IPS DF 4.7 (cell line): ENCODE measurements at regions not wholly inside any gene's neighbourhood (a gene's known extent, or its start where the extent isn't known, plus 50 kb on each side); places are given as distances from the start of the nearest gene placed in this dataset.
A peak's percentile ranks its signal among the peaks of the same experiment; 100 is the strongest.
"Not testable (repeated sequence)": the region's sequence is repeated elsewhere in the genome, so short reads cannot be mapped to it uniquely, and the experiment has no call there.

ENCODE experiments used
- DNase-seq: peaks from one replicate; pipeline ENCODE4 v3.0.0-alpha.2; 2013; ENCODE audit warnings: low spot score; ENCODE audit errors: extremely low read depth

DNA sequence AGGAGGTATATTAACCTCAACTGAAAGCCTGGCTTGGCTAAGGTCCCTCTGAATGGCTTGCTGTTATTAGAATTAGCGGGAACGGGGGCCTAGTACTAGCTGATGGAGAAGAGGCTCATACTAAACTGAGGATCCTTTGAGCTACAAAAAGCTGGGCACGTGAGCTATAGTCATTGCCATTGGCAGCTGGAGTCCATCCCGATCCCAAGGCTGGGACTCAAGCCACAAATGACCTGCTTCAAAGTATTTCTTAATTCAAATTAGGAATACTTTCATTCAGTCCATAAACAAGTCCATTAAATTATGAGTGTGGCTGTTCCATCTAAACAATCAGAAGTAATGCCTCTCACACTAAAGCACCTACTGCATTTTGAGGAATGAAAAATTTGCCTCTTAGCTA is 114.5 kb downstream of the DACT1 start:
- DNase-seq = no peak

DNA sequence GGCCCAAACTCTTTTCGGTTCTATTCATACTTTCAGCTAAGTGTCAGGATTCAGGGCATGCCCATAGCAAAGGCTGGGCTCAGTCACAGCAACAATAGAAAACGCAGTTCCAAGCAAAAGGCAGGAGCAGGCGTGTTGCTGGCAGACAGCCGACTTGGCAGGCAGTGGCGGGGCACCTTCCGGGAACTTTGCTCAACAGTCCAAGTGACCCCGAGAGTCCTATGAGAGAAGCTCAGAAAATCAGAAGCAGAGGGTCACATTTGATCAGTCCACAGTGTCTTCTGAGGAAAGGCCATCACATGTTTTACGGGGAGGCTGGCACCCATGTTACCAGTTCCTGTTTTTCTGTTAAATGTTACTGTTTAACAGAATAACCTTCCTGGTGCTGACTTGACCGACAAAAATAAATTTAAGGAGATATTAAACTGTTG is 115.0 kb downstream of the DACT1 start:
- no peak for DNase-seq

DNA sequence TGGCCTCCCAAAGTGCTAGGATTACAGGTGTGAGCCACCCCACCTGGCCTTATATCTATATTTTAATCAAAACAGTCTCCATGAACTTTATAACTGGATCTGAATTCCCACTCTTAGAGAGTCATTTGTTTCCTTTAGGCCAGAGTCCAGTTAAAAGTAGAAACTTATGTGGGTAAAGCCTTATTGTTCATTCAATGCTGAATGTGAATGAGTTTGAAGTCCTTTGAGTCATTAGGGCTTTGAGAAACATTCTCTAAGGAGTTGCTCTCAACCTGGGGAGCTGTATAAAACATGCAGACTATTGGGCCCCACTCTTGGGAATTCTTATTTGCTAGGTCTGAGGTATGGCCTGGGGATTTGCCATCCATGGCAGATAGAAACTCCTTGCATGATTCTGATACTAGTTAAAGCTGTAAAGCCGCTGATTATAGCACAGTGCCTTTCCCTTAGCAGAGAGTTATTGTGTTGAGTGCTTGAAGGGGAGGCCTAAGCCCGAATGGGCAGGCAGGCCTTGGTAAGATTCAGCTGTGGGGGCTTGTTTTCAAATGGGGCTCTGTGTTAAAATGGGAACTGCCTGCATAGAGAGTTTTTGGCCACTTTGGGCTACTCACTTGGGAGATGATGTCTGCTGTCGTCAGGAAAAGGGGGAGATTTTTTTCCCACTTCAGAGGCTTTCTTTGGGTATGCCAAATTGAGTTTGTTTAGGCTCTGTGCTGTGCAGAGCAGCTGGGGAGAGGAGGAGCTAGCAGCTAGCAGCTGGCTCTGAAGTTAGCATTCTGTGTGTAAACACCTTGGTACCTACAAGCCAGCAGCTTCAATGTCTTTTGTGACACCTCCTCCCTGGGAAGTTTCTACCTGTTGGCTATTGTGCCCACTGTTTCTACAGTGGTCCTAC is 117.5 kb downstream of the DACT1 start:
- no peak for DNase-seq

DNA sequence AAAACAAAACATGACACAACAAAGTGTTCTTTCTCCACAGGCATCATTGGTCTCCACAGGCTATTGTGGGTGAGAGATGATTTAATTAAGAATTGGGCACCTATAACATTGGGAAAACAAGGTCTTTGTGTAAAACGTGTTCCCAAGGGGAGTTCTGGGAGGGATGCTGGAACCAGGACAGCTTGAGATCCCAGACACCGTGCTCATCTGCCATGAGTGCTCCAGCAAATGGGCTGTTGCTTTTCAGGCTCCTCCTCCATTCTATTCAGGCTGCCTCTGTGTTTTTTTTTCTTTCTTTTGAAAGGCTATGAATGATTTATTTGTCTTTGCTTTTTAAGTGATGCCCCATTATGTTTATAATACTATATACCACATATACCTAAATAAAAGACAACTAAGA is 122.4 kb downstream of the DACT1 start:
- no peak for DNase-seq

DNA sequence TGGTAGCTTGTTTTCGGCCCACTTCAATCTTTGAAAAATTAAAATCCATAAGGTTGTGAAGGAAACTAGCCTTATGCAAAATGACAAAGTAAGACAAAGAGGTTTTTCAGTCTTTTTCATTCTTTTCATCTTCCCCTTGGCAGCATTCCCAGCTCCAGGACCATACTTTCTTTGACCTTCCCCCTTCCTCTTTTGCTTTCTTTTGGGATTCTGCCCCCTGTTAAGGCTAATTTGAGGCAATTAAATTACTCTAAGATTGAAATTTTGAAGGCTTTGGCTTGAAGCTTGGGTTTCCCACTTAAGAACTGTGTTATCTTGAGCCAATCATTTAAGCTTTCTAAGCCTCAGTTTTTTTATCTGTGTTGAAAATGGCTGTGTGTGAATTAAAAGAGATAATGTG is 124.9 kb downstream of the DACT1 start:
- no peak for DNase-seq

DNA sequence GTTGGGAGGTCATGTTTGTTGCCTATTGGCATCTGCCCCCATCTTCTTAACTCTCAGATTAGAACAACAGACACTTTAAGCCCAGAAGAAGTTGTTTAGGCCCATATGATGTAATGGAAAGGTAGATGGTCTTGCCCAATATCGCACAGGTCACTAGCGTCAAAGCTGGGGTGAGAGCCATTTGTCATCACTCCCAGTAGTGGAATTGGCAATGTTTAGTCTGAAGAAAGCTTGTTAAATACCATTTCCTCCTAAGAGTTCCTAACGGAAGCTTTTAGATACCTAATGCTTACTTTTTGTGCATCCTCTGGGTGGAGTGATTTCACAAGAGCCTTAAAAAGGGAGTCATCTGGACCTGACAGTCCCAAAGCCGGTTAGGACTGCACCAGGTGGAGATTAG is 125.4 kb downstream of the DACT1 start:
- no peak for DNase-seq

DNA sequence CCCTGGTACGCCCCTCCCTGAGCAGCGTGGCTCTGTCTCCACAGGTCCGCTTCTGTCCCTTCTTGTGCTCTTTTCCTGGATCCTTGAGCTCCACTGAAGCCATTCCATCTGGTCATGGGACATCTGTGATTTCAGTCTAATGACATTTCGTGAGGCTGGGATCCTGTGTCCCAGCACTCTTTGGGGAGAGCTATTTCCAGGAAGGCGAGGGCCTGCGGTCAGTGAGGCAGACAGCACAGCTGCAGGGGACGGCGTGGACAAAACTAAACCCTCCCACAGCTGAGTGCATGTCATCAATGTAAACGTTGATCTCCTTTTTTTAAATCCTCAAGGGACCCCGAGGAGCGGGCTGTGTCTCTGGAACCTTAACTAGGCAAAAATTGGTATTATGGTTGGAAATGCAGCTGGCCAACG is 127.7 kb downstream of the DACT1 start:
- no peak for DNase-seq

DNA sequence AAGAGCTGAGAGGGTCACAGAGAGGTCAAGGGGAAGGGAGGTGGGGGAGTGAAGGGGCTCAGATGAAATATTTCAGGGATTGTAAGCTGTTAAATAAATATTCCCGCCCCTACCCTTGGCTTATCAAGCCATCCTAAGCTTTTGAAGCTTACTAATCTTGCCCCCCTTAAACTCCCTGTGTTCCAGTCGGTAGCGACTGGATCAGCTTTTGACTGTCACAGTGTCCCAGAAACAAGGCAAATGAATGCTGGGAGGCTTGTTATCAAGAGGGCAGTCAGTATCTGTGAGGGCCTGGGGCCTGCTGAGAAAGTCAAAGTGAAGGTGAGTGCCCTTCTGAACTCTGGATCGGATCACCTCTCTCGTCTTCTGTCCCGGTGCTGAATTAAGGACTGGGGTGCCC is 128.1 kb downstream of the DACT1 start:
- no peak for DNase-seq

DNA sequence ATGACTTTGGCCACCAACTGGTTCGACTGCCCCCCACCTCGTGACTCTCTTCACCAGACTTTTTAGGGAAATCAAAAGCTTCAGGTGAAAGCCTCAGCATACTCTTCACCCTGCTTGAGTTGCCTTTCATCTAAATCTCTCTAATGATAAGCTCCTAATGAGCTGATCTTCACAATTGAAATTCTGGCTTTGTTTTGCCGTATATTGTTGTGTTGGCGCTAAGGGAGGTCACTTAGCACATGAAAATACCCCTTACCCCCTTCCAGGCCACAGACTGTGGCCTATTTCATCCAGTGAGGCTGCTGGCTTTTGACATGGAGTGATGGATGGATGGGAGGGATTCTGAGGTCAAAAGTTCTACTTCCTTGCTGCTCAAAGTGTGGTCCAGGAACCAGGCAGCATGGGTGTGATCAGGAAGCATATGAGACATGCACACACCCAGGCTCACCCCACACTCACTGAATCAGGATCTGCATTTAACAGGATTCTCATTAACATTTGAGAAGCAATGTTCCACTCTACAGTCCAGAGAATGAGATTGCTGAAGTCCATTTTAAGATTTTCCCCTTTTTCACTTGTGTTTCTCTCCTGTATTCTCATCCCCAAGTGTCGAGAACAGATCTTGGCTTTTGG is 131.4 kb downstream of the DACT1 start:
- peak; percentile 81 for DNase-seq

DNA sequence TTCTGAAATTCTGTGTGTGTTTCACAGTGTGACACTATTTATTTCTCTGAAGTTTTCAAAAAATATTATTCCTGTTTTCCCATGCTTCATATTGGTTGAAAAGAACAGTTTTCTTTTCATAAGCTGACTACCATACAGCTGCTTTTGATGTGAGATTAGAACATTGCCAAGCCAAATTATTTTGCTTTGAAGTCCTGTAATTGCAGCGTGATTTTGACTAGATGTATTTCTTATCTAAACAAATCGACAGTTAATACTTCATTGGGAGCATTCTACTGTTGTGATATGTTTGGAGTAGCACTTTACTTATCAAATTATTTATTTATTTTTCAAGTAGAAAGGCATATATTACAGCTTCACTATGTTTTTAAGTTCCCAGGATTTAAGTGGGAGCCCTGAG is 132.0 kb downstream of the DACT1 start:
- DNase-seq = no peak

DNA sequence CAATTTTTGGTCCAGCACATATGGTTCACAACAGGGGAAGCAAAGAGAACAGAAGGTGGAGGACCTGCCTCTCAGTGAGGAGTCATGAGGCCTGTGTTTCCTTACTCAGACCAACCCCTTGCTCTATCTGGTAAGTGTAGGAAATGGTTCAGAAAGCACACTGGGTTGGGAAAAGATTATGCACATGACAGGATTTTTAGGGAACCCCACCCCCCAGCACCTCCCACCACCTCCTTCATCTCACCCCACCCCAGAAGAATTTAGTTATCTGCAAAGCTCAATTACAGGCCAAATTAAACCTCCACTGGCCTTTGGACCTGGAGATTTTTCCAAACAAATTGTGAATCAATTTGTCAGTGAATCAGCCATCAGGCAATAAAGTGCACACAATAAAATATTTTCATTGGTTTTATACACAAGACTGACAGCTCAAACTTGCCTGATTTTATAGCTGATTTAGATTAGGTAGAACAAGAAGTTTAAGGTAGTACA is 132.8 kb downstream of the DACT1 start:
- DNase-seq = no peak

DNA sequence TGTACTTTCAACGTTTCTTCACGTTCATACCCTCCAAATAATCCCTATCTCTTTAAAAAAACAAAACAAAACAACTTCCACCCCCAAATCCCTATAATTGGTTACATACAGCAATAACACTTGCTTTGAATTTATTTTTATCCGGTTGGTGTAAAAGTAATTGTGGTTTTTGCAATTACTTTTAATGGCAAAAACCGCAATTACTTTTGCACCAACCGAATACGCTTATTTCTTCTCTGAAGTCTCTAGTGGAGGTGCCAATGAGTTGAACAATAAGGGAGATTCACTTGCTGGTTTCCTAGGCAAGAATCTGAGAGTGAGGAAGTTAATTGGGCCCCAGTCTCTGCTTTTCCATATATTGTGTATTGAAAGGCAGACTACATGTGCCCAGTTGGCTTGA is 133.3 kb downstream of the DACT1 start:
- no peak for DNase-seq

DNA sequence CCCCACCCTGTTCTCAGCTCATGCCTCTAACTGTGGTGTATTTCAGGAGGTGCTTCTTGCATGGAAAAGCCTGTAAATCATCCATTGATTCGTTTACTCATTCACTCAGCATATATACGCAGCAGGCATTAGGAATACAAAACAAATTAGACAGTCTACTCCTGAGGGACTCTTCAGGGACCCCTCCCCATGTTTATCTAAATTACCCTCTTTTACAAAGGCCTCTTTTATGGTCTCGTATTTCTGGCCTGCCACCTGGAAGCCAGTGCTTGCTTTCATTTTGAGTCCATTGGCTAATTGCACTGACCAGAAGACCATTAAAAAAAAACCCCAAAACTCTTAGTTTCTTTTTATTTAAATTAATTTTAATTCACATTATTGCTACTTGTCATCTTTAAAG is 134.4 kb downstream of the DACT1 start:
- DNase-seq = no peak

DNA sequence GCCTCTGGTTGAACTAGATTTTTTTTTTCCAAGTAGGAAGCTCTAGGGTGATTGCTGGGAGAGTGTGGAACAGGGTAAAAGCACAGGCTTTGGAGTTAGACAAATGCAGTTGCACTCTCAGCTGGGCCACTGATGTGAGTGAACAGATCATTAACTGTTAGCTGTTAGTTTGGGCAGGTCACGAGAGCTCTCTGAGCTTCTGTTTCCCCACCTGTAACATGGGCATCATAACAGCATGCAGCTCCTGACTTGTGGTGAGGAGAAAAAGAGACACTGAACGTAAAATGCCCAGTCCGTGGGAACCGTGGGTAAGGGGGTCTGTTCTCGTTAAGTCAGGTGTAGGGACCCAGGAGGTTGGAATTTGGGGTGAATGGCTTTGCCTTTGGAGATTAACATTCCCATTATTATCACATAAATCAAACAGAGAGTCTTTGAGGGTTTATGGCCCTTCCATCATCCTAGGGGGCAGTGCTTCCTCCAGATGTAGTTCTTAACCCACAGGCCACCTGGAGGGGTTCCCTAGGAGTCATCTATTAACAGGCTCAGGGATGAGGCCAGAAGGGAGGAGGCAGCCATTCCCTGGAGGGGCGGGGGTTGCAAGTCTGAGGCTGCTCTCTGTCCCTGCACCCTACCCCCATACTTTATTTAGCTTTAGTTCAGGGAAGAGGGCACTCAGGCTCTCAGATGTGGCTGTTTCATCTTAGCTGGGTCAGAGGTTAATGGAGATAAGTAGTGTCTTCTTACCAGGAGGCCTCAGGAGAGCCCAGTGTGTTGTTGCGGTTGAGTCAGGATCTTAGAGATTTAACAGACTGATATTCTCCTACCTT is 135.2 kb downstream of the DACT1 start:
- no peak for DNase-seq

DNA sequence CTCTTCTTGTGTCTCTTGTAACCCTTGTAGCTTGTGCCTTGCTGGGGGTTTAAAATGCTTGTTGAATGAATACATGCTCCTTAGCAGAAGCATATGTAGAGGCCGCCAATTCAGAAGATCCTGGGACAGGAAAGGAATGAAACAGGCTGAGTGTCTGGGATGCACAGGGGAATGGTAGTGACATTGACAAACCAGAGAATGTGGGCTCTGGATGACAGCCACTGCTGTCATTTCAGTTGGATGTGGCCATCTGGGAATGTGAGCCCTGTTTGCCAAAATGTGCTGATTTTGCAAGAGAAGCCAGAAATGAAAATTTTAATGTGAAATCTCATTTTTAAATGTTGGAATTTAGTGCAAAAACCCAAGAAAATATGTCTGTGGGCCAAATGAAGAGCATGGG is 136.8 kb downstream of the DACT1 start:
- DNase-seq = no peak

DNA sequence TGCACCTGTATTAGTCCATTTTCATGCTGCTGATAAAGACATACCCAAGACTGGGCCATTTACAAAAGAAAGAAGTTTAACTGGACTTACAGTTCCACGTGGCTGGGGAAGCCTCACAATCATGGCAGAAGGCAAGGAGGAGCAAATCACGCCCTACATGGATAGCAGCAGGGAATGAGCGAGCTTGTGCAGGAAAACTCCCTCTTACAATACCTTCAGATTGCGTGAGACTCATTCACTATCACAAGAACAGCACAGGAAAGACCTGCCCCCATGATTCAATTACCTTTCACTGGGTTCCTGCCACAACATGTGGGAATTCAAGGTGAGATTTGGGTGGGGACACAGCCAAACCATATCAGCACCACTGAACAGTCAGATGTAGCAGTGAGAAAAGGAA is 137.4 kb downstream of the DACT1 start:
- not testable (repeated sequence) for DNase-seq

DNA sequence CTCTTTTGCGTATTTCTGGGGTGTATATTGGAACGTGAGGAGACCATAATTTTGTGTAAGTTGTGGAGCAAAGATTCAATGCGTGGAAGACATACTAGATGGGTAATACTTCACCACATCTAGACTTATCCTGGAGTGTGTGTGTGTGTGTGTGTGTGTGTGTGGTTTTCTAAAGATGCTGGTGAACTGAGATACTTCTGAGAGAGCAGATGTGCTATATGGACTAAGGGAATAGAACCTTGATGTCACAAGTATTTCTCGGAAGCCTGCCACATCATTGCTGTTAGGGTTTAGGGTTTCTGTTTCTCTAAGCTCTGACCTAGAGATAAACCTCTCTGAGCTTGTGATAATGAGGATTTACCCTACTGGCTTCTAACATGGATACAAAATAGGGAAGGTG is 138.8 kb downstream of the DACT1 start:
- DNase-seq = no peak

DNA sequence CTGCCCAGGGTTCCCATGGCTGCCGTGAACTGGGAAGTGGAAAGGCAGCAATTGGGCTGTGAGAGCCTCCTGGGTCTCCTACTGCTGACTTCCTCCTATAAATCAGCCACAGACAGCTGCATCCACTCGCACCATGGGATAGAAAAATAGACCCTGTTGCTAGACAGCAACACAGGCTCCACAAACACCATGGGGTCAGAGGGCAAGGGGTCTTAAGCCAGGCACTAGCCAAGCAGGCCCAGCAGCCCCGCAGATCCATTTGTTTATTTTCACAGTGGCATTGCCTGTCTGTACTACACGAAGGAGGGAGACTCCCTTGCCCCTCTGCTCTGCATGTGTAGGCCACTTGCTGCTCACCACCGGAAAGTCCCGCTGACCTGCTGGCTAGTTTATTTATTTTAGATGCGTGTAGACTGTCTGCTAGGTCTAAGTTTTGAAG is 139.8 kb downstream of the DACT1 start:
- no peak for DNase-seq

DNA sequence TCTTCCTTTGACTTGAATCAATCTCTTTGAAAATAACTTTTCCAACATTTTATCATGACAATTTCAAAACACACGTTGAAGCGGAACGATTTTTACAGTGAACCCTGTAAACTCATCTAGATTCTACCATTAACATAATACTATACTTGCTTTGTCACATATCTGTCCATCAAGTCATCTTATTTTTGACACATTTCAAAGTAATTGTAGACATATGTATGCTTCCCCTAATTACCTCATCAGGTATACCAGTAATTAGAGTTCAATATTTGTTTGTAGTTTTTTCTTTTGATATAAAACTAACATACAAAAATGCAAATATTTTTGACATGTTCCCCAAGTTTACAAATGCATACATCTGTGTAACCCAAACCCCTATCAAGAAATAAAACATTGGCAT is 140.4 kb downstream of the DACT1 start:
- no peak for DNase-seq

DNA sequence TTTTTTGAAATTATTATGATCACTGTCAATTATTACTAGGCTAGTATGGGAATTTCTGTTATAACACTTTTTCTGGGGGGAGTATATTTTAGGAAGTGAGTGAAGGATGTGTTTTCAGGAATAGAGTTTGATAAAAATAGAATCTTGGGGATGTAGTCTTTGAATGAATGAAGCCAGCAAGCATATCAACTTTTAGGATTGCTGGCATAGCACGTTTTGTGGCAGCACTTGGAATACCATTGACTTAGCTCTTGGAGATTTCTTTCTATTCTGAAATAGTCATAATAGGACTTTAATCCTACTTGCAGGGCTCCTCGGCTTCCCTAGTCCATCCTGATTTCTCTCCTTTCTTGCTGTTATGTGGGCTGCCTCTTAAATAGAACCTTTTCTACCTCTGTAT is 141.6 kb downstream of the DACT1 start:
- DNase-seq = no peak

DNA sequence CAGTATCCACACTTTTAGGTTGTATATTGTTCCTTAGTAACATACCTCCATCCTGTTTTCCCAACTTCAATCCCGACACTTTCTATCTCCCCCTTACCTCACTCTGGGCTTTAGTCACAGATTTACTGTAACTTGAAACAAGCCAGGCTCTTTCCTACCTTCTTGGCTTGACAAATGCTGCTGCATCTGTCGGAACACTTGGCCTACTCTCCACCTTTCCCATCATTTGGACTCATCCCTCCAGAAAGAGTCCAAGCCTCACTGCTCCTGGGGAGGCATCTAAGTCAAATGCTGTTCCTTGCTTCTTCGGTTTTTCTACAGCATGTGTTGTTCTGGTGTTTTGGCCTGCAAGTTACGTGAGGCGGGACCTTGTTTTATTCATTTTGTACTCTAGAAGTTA is 142.4 kb downstream of the DACT1 start:
- no peak for DNase-seq

DNA sequence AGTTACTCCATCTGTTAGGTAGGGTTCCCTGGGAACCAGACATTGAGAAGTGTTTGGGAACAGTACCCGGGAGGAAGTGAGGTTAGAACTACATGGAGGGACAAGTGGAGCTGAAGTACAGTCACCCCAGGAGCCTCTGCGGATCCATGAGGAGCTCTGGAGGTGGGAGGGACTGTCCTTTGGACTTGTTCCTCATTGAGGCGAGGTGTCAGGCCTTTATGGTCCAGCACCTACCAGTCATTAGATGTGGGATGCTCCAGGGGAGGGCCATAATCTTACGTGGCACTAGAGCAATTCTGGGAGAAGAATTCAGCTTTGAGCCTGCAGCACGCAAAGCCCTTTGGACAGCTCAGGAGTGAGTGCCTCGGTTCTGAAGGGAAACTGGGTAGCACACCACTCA is 142.8 kb downstream of the DACT1 start:
- DNase-seq = no peak
